ENCODE measurements at regions not wholly inside any gene's neighbourhood (a gene's known extent, or its start where the extent isn't known, plus 50 kb on each side); places are given as distances from the start of the nearest gene placed in this dataset.

DNA sequence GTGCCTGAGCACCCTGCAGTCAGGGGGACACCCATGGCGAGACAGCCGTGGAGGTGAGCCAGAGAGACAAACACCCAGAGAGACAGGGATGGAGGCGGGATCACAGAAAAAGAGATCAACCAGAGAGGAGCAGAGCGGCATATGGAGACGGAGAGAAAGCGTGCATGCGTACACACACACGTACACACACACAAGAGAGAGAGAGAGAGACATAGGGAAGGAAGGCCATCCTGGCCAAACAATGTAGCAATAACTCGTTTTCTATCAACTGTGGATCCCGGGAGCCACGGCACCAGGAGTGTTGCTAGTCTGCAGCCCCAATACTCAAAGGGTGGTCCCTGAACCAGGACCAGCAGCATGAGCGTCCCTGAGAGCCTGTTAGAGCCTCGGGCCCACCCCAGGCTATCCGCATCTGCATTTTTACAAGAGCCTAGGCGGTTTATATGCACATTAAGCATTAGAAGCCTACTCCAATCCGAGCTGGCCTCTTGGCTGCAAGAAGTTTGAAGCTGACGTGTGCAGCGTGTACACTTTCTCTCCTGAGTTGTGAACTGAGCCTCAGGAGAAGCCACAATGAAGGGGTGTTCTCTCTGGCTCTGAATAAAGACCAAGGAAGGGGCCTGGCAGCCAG lies 50.1 kb upstream of the MYCN start:
- TF ChIP-seq CTCF (IDR thresholded peaks at IDR 0.05 in 8 of 11, conservative IDR thresholded peaks at IDR 0.05 in 3 of 11) (no peak), POLR2A (IDR thresholded peaks at IDR 0.05) (no peak), POLR2AphosphoS5 (IDR thresholded peaks at IDR 0.05) (no peak)

Data from spleen (tissue), 7 donors.